ENCODE measurements at regions not wholly inside any gene's neighbourhood (a gene's known extent, or its start where the extent isn't known, plus 50 kb on each side); places are given as distances from the start of the nearest gene placed in this dataset.
"Not testable (repeated sequence)": the region's sequence is repeated elsewhere in the genome, so short reads cannot be mapped to it uniquely, and the experiment has no call there.

GRCh38 chr20:26073972-26074371 is 377.3 kb upstream of the ZNF337 start:
- not testable (repeated sequence) for TF ChIP-seq CTCF (IDR thresholded peaks at IDR 0.05); EP300 (IDR thresholded peaks at IDR 0.05; ENCODE audit: low read depth); POLR2A (IDR thresholded peaks at IDR 0.05); POLR2AphosphoS5 (IDR thresholded peaks at IDR 0.05)

Data from transverse colon (tissue), 4 donors.